Thoracic aorta (tissue), 2 donors: ENCODE measurements at regions not wholly inside any gene's neighbourhood (a gene's known extent, or its start where the extent isn't known, plus 50 kb on each side); places are given as distances from the start of the nearest gene placed in this dataset.
A peak's percentile ranks its signal among the peaks of the same experiment; 100 is the strongest.
"Not testable (repeated sequence)": the region's sequence is repeated elsewhere in the genome, so short reads cannot be mapped to it uniquely, and the experiment has no call there.

Source experiments
- ATAC-seq: fragments of 150-250 bp; one replicate; pipeline ENCODE4 v1.8.0; 2017; ENCODE audit warnings: low read depth; ENCODE audit not compliant: insufficient number of reproducible peaks, low FRiP score
- DNase-seq: peaks from one replicate; pipeline ENCODE4 v3.0.0-alpha.2; 2020; ENCODE audit warnings: low spot score
- H3K27ac ChIP-seq, 2 donors: fragments of 200-600 bp; sonication (generic); 1 replicate in 1 of 2; 2 replicates in 1 of 2; pipeline ENCODE4 v1.5.1; 2016; ENCODE audit warnings: mild to moderate bottlenecking in 2 of 2, moderate library complexity in 2 of 2
- H3K27me3 ChIP-seq: fragments of 200-600 bp; sonication (generic); replicated peaks from 2 replicates; pipeline ENCODE4 v1.6.0; 2016; ENCODE audit warnings: mild to moderate bottlenecking; ENCODE audit not compliant: insufficient read depth
- H3K36me3 ChIP-seq: fragments of 200-600 bp; sonication (generic); one replicate; pipeline ENCODE4 v1.5.1; 2016
- H3K4me1 ChIP-seq, 2 donors: fragments of 200-600 bp; sonication (generic); 1 replicate in 1 of 2; 2 replicates in 1 of 2; pipeline versions ENCODE4 v1.5.1 to v1.6.0; 2016; ENCODE audit warnings: low read depth in 2 of 2, mild to moderate bottlenecking in 1 of 2; ENCODE audit not compliant: control insufficient read depth in 1 of 2
- H3K4me3 ChIP-seq: fragments of 200-600 bp; sonication (generic); 2 replicates; pipeline ENCODE4 v1.5.1; 2016; ENCODE audit warnings: mild to moderate bottlenecking
- H3K9me3 ChIP-seq: fragments of 200-600 bp; sonication (generic); 2 replicates; pipeline ENCODE4 v1.5.1; 2016
- TF ChIP-seq, protein P1 (sequence below): fragments of 200-600 bp; sonication (generic); IDR thresholded peaks from one replicate; pipeline ENCODE4 v1.5.1; 2019; ENCODE audit warnings: antibody characterized with exemption

DNA sequence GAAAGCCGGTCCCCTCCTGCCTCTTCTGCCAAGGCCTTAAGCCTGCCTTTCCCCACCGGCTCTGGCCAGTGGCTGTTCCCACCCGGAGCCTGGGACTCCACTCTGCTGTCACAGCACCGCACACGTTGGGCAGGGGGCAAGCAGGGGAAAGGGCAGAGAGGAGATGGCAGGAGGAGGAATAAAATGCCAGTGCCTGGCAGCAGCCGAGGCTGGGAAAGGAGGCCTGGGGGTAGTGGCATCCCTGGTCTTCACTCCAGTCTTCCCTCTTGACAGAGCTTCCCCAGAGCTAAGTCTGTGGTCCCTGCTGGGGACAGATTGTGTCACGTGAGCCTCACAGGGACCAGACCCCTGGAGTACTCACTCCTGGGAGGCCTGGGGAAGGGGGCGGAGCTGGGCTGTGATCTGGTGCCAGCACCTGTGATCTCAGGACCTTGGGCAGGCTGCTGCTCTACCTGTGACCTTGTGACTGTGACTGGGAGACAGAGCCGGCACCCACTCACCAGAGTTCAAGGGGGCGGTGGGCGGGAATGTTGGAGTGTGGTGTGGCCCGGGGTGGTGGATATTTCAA lies 97.2 kb upstream of the GSE1 start:
- TF ChIP-seq, protein P1, sequence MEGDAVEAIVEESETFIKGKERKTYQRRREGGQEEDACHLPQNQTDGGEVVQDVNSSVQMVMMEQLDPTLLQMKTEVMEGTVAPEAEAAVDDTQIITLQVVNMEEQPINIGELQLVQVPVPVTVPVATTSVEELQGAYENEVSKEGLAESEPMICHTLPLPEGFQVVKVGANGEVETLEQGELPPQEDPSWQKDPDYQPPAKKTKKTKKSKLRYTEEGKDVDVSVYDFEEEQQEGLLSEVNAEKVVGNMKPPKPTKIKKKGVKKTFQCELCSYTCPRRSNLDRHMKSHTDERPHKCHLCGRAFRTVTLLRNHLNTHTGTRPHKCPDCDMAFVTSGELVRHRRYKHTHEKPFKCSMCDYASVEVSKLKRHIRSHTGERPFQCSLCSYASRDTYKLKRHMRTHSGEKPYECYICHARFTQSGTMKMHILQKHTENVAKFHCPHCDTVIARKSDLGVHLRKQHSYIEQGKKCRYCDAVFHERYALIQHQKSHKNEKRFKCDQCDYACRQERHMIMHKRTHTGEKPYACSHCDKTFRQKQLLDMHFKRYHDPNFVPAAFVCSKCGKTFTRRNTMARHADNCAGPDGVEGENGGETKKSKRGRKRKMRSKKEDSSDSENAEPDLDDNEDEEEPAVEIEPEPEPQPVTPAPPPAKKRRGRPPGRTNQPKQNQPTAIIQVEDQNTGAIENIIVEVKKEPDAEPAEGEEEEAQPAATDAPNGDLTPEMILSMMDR, result no peak
- peak overlapping the region; percentile 81 to 82 for H3K27ac ChIP-seq

DNA sequence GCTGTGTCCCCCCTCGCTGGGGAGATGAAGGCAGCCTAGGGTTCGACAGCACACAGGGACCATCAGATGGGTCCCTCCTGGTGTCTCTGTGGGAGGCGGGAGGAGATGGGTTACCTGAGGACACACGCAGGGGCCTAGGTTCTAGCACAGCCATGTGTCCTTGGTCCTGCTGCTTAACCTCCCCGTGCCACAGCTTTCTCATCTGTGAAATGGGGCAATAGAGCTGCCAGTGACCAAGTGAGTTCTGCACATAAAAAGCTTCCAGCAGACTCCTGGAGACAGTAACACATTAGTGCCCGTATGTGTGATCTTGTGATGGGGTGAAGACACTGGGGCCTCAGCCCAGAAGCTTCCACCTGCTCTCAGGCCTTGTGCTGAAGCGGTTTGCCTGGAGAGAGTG lies 96.0 kb upstream of the GSE1 start:
- DNase-seq (no peak), ATAC-seq (no peak)
- peaks cover 17 to 30% of the 10 kb centered on the region in 2 donors for H3K4me1 ChIP-seq
- no peak overlapping the region for H3K4me3 ChIP-seq
- H3K27me3 ChIP-seq, result no peaks in the 10 kb centered on the region
- no peak overlapping the region for H3K27ac ChIP-seq
- no peaks in the 10 kb centered on the region for H3K9me3 ChIP-seq
- H3K36me3 ChIP-seq, result no peaks in the 10 kb centered on the region
- TF ChIP-seq, protein P1, result no peak

More for the DNA sequence above, 97.2 kb upstream of the GSE1 start:
- ATAC-seq, result no peak
- H3K4me1 ChIP-seq, result peaks cover 17 to 30% of the 10 kb centered on the region in 2 donors
- H3K9me3 ChIP-seq, result no peaks in the 10 kb centered on the region
- no peaks in the 10 kb centered on the region for H3K36me3 ChIP-seq
- DNase-seq, result no peak
- H3K27me3 ChIP-seq, result no peaks in the 10 kb centered on the region
- no peak overlapping the region for H3K4me3 ChIP-seq

DNA sequence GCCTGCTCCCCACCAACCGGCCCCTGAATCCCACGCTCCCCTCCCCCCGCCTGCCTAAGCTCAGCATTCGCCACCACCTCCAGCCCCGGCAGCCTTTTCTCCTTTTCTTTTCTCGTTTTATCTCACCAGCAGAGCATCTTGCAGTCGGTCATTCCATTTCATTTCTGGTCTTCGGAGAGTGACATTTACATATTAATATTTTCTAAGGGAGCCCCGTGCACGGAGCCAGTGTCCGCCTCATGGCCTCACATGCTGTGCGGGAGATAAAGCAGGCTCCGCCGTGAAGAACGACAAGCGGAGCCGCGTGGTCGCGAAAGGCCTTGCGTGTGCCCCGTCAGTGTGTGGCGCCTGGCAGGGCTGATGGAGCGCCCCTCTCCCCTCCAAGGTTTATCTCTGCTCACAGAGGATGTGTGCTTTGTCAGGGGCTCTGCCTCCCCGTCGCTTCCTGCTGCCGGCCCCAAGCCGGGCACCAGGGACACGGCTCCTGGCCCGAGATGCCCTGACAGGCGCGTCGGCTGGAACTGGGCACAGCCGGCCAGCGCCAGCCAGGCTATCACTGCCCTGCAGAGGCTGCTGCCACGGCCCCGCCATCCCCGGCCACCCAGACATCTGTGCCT lies 95.5 kb upstream of the GSE1 start:
- Histone ChIP-seq H3K27me3 (no peaks in the 10 kb centered on the region), H3K4me3 (no peak overlapping the region), H3K4me1 (peaks cover 17 to 32% of the 10 kb centered on the region in 2 donors), H3K9me3 (no peaks in the 10 kb centered on the region), H3K36me3 (no peaks in the 10 kb centered on the region), H3K27ac (no peak overlapping the region)
- DNase-seq (no peak), ATAC-seq (no peak)
- TF ChIP-seq, protein P1, result no peak

DNA sequence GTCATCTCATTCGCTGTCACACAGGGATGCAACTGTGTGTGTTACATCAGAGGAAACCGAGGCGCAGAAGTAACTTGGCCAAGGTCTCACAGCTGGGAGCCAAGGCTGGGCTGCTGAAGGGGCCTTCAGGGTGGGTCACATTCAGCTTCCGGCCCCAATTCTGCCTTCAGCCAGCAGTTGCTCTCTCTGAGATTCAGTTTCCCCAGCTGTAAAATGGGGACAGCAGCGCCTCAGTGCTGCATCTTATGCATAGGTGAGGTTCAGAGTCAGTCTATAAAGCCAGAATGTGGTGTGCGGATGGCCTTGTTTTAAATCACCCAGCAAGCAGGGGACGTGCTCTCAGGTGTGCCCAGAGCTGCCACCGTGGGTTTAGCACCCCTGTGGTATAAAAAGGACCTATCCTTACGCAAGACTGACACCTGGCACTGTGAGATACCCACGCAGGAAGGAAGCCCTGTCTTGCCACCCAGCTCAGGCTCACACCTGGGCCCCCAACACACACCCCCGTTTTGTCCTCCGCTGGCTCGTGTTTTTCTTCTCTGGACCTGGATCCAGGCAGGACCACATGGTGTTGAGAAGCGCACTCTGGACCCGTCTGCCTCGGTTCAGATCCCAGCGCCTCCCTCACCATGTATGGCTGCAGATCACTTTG lies 94.6 kb upstream of the GSE1 start:
- no peak overlapping the region for H3K27ac ChIP-seq
- TF ChIP-seq, protein P1, result no peak
- H3K4me1 ChIP-seq, result peaks cover 15 to 33% of the 10 kb centered on the region in 2 donors
- H3K4me3 ChIP-seq, result no peak overlapping the region
- ATAC-seq (no peak), DNase-seq (no peak)
- no peaks in the 10 kb centered on the region for H3K27me3 ChIP-seq
- no peaks in the 10 kb centered on the region for H3K36me3 ChIP-seq
- H3K9me3 ChIP-seq, result no peaks in the 10 kb centered on the region

DNA sequence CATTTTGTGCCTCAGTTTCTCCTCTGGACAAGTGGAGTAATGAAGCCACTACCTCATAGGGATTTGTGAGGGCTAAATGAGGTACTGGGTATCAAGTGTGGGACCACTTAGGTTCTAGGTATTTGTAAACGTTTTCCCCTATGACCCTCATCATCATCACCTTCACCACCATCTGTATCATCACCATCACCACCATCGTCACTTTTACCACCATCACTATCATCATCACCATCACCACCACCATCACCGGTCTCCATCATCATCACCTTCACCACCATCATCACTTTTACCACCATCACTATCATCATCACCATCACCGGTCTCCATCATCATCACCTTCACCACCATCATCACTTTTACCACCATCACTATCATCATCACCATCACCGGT lies 94.1 kb upstream of the GSE1 start:
- not testable (repeated sequence) for H3K4me3 ChIP-seq, DNase-seq, H3K9me3 ChIP-seq, H3K27ac ChIP-seq, H3K36me3 ChIP-seq, ATAC-seq, H3K27me3 ChIP-seq
- peaks cover 11 to 33% of the 10 kb centered on the region in 2 donors for H3K4me1 ChIP-seq
